ENCODE measurements at regions not wholly inside any gene's neighbourhood (a gene's known extent, or its start where the extent isn't known, plus 50 kb on each side); places are given as distances from the start of the nearest gene placed in this dataset.

- TF ChIP-seq, protein P1, sequence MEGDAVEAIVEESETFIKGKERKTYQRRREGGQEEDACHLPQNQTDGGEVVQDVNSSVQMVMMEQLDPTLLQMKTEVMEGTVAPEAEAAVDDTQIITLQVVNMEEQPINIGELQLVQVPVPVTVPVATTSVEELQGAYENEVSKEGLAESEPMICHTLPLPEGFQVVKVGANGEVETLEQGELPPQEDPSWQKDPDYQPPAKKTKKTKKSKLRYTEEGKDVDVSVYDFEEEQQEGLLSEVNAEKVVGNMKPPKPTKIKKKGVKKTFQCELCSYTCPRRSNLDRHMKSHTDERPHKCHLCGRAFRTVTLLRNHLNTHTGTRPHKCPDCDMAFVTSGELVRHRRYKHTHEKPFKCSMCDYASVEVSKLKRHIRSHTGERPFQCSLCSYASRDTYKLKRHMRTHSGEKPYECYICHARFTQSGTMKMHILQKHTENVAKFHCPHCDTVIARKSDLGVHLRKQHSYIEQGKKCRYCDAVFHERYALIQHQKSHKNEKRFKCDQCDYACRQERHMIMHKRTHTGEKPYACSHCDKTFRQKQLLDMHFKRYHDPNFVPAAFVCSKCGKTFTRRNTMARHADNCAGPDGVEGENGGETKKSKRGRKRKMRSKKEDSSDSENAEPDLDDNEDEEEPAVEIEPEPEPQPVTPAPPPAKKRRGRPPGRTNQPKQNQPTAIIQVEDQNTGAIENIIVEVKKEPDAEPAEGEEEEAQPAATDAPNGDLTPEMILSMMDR (IDR thresholded peaks at IDR 0.05) = no peak
- Mint-ChIP-seq H3K4me1 (ENCODE audit: unreplicated experiment) (no peaks in the 10 kb centered on the region), H3K27ac (ENCODE audit: unreplicated experiment) (no peak overlapping the region), H3K4me3 (ENCODE audit: unreplicated experiment) (no peak overlapping the region), H3K9me3 (ENCODE audit: unreplicated experiment) (peaks cover 4% of the 10 kb centered on the region), H3K36me3 (ENCODE audit: unreplicated experiment) (no peaks in the 10 kb centered on the region), H3K27me3 (ENCODE audit: unreplicated experiment) (peaks cover 27% of the 10 kb centered on the region)
- no peak for DNase-seq (ENCODE audit: extremely low spot score, unreplicated experiment)
Measured at GRCh38 chr18:60277855-60278480, 94.6 kb downstream of the MC4R start.

- TF ChIP-seq, protein P1 (IDR thresholded peaks at IDR 0.05) = no peak
- DNase-seq (ENCODE audit: extremely low spot score, unreplicated experiment) = no peak
- peaks cover 19% of the 10 kb centered on the region for H3K27me3 Mint-ChIP-seq (ENCODE audit: unreplicated experiment)
- no peaks in the 10 kb centered on the region for H3K36me3 Mint-ChIP-seq (ENCODE audit: unreplicated experiment)
- H3K27ac Mint-ChIP-seq (ENCODE audit: unreplicated experiment) = no peak overlapping the region
- H3K4me3 Mint-ChIP-seq (ENCODE audit: unreplicated experiment) = no peak overlapping the region
- peaks cover 4% of the 10 kb centered on the region for H3K9me3 Mint-ChIP-seq (ENCODE audit: unreplicated experiment)
- H3K4me1 Mint-ChIP-seq (ENCODE audit: unreplicated experiment) = no peaks in the 10 kb centered on the region
Measured at GRCh38 chr18:60267391-60268058, 105.0 kb downstream of the MC4R start.

GRCh38 chr18:60266558-60266957, 106.0 kb downstream of the MC4R start:
- Mint-ChIP-seq H3K4me3 (ENCODE audit: unreplicated experiment) (no peak overlapping the region), H3K4me1 (ENCODE audit: unreplicated experiment) (no peaks in the 10 kb centered on the region), H3K9me3 (ENCODE audit: unreplicated experiment) (no peaks in the 10 kb centered on the region), H3K27me3 (ENCODE audit: unreplicated experiment) (peaks cover 19% of the 10 kb centered on the region), H3K27ac (ENCODE audit: unreplicated experiment) (no peak overlapping the region), H3K36me3 (ENCODE audit: unreplicated experiment) (no peaks in the 10 kb centered on the region)
- DNase-seq (ENCODE audit: extremely low spot score, unreplicated experiment) = no peak
- TF ChIP-seq, protein P1 (IDR thresholded peaks at IDR 0.05) = no peak

- no peak for DNase-seq (ENCODE audit: extremely low spot score, unreplicated experiment)
- TF ChIP-seq, protein P1 (IDR thresholded peaks at IDR 0.05) = no peak
- Mint-ChIP-seq H3K4me3 (ENCODE audit: unreplicated experiment) (no peak overlapping the region), H3K9me3 (ENCODE audit: unreplicated experiment) (peaks cover 4% of the 10 kb centered on the region), H3K27me3 (ENCODE audit: unreplicated experiment) (peaks cover 7% of the 10 kb centered on the region), H3K4me1 (ENCODE audit: unreplicated experiment) (peaks cover 5% of the 10 kb centered on the region), H3K36me3 (ENCODE audit: unreplicated experiment) (no peaks in the 10 kb centered on the region), H3K27ac (ENCODE audit: unreplicated experiment) (no peak overlapping the region)
Measured at GRCh38 chr18:60259052-60259681, 113.4 kb downstream of the MC4R start.

- no peak for DNase-seq (ENCODE audit: extremely low spot score, unreplicated experiment)
Measured at GRCh38 chr18:60249388-60249787, 123.2 kb downstream of the MC4R start.

More at GRCh38 chr18:60249388-60249787, 123.2 kb downstream of the MC4R start:
- TF ChIP-seq, protein P1 (IDR thresholded peaks at IDR 0.05) = no peak
- Mint-ChIP-seq H3K27ac (ENCODE audit: unreplicated experiment) (no peak overlapping the region), H3K36me3 (ENCODE audit: unreplicated experiment) (no peaks in the 10 kb centered on the region), H3K27me3 (ENCODE audit: unreplicated experiment) (peaks cover 24% of the 10 kb centered on the region), H3K4me1 (ENCODE audit: unreplicated experiment) (no peaks in the 10 kb centered on the region), H3K4me3 (ENCODE audit: unreplicated experiment) (no peak overlapping the region), H3K9me3 (ENCODE audit: unreplicated experiment) (no peaks in the 10 kb centered on the region)
